H9 (cell line): ENCODE measurements at regions not wholly inside any gene's neighbourhood (a gene's known extent, or its start where the extent isn't known, plus 50 kb on each side); places are given as distances from the start of the nearest gene placed in this dataset.

Source experiments
- DNase-seq: peaks from one replicate; pipeline ENCODE4 v3.0.0-alpha.2; 2017
- H2AFZ ChIP-seq: one replicate; pipeline ENCODE4 v1.6.1; 2013; ENCODE audit warnings: mild to moderate bottlenecking, low read length, control low read depth, moderate library complexity
- H2AK5ac ChIP-seq: 2 replicates; pipeline ENCODE4 v1.6.1; 2013; ENCODE audit warnings: low read length, control low read depth, mixed read lengths; ENCODE audit not compliant: insufficient read length
- H2BK120ac ChIP-seq: one replicate; pipeline ENCODE4 v1.6.1; 2013; ENCODE audit warnings: low read depth, mild to moderate bottlenecking, low read length, control low read depth, inconsistent platforms; ENCODE audit not compliant: poor library complexity, severe bottlenecking
- H2BK12ac ChIP-seq: 2 replicates; pipeline ENCODE4 v1.6.1; 2013; ENCODE audit warnings: low read length, control low read depth, mixed read lengths, low read depth; ENCODE audit not compliant: insufficient read length
- H2BK15ac ChIP-seq: 2 replicates; pipeline ENCODE4 v1.6.1; 2013; ENCODE audit warnings: low read depth, low read length, control low read depth
- H2BK20ac ChIP-seq: one replicate; pipeline ENCODE4 v1.6.1; 2013; ENCODE audit warnings: low read depth, mild to moderate bottlenecking, low read length, control low read depth, inconsistent platforms; ENCODE audit not compliant: poor library complexity, severe bottlenecking
- H2BK5ac ChIP-seq: 2 replicates; pipeline ENCODE4 v1.6.1; 2013; ENCODE audit warnings: low read length, control low read depth, mixed read lengths; ENCODE audit not compliant: insufficient read length
- H3K14ac ChIP-seq: 2 replicates; pipeline ENCODE4 v1.6.1; 2013; ENCODE audit warnings: low read length, control low read depth; ENCODE audit not compliant: insufficient read depth
- H3K18ac ChIP-seq: 2 replicates; pipeline ENCODE4 v1.6.1; 2013; ENCODE audit warnings: low read depth, mild to moderate bottlenecking, mixed read lengths, low read length, control low read depth; ENCODE audit not compliant: insufficient read length
- H3K23ac ChIP-seq: 2 replicates; pipeline ENCODE4 v1.6.1; 2013; ENCODE audit warnings: low read length, control low read depth, mixed read lengths, low read depth; ENCODE audit not compliant: insufficient read length
- H3K23me2 ChIP-seq: 2 replicates; pipeline ENCODE4 v1.6.1; 2013; ENCODE audit warnings: low read depth, mild to moderate bottlenecking, mixed read lengths, low read length, control low read depth; ENCODE audit not compliant: insufficient read length, poor library complexity, severe bottlenecking
- H3K27ac ChIP-seq: 2 replicates; pipeline ENCODE4 v1.5.1; 2013; ENCODE audit warnings: low read length, control low read depth, mixed read lengths, low read depth; ENCODE audit not compliant: insufficient read length
- H3K27me3 ChIP-seq: 2 replicates; pipeline ENCODE4 v1.6.1; 2013; ENCODE audit warnings: low read length, control low read depth, inconsistent platforms; ENCODE audit not compliant: insufficient read depth
- H3K4ac ChIP-seq: 2 replicates; pipeline ENCODE4 v1.6.1; 2013; ENCODE audit warnings: low read depth, mild to moderate bottlenecking, control low read depth, inconsistent platforms, low read length, moderate library complexity
- H3K4me1 ChIP-seq: 2 replicates; pipeline ENCODE4 v1.6.1; 2013; ENCODE audit warnings: low read length, control low read depth, inconsistent platforms; ENCODE audit not compliant: insufficient read depth
- H3K4me2 ChIP-seq: 2 replicates; pipeline ENCODE4 v1.6.1; 2013; ENCODE audit warnings: low read length, control low read depth, mixed read lengths; ENCODE audit not compliant: insufficient read length, insufficient read depth
- H3K56ac ChIP-seq: 2 replicates; pipeline ENCODE4 v1.6.1; 2013; ENCODE audit warnings: low read depth, mild to moderate bottlenecking, mixed read lengths, low read length, control low read depth; ENCODE audit not compliant: insufficient read length
- H3K79me1 ChIP-seq: 2 replicates; pipeline ENCODE4 v1.6.1; 2013; ENCODE audit warnings: low read depth, mild to moderate bottlenecking, moderate library complexity, low read length, control low read depth, inconsistent platforms; ENCODE audit not compliant: insufficient read depth, poor library complexity, severe bottlenecking
- H3K79me2 ChIP-seq: 2 replicates; pipeline ENCODE4 v1.6.1; 2013; ENCODE audit warnings: low read length, control low read depth, inconsistent platforms; ENCODE audit not compliant: insufficient read depth
- H3K9ac ChIP-seq: 2 replicates; pipeline ENCODE4 v1.6.1; 2013; ENCODE audit warnings: low read length, control low read depth, mixed read lengths; ENCODE audit not compliant: insufficient read length; ENCODE audit errors: extremely low read depth
- H3K9me3 ChIP-seq: one replicate; pipeline ENCODE4 v1.6.1; 2013; ENCODE audit warnings: low read depth, low read length, inconsistent platforms; ENCODE audit not compliant: control insufficient read depth
- H3T11ph ChIP-seq: one replicate; pipeline ENCODE4 v1.6.1; 2013; ENCODE audit warnings: mild to moderate bottlenecking, low read length, control low read depth, inconsistent platforms
- H4K20me1 ChIP-seq: one replicate; pipeline ENCODE4 v1.6.1; 2013; ENCODE audit not compliant: control insufficient read depth, insufficient read length, insufficient read depth
- H4K5ac ChIP-seq: 2 replicates; pipeline ENCODE4 v1.6.1; 2013; ENCODE audit warnings: low read depth, mild to moderate bottlenecking, mixed read lengths, low read length, control low read depth; ENCODE audit not compliant: insufficient read length
- H4K8ac ChIP-seq: replicated peaks from 2 replicates; pipeline ENCODE4 v1.6.1; 2013; ENCODE audit warnings: low read length, control low read depth, mixed read lengths, low read depth; ENCODE audit not compliant: insufficient read length
- H4K91ac ChIP-seq: 2 replicates; pipeline ENCODE4 v1.6.1; 2013; ENCODE audit warnings: low read depth, mild to moderate bottlenecking, moderate library complexity, mixed read lengths, low read length, control low read depth; ENCODE audit not compliant: insufficient read length
- H3K27ac Mint-ChIP-seq, 3 experiments: 2 replicates in 2 of 3; 3 replicates in 1 of 3; pipeline ENCODE4 v1.8.0; 2020 to 2021; ENCODE audit warnings: mixed read lengths in 3 of 3, mild to moderate bottlenecking in 1 of 3, moderate library complexity in 1 of 3
- H3K27me3 Mint-ChIP-seq: 2 replicates; pipeline ENCODE4 v1.8.0; 2021; ENCODE audit warnings: low read depth, mild to moderate bottlenecking, moderate library complexity, mixed read lengths
- H3K36me3 Mint-ChIP-seq, 3 experiments: 2 replicates in 2 of 3; 3 replicates in 1 of 3; pipeline ENCODE4 v1.8.0; 2020 to 2021; ENCODE audit warnings: low read depth in 3 of 3, mixed read lengths in 3 of 3; ENCODE audit not compliant: insufficient read depth in 1 of 3
- H3K4me1 Mint-ChIP-seq, 2 experiments: 2 replicates each; pipeline ENCODE4 v1.8.0; 2020; ENCODE audit warnings: mixed read lengths in 2 of 2
- H3K4me3 Mint-ChIP-seq, 2 experiments: 2 replicates in 1 of 2; 3 replicates in 1 of 2; pipeline ENCODE4 v1.8.0; 2020 to 2021; ENCODE audit warnings: mild to moderate bottlenecking in 2 of 2, mixed read lengths in 2 of 2, moderate library complexity in 1 of 2
- H3K9me3 Mint-ChIP-seq, 2 experiments: 2 replicates in 1 of 2; 3 replicates in 1 of 2; pipeline ENCODE4 v1.8.0; 2020; ENCODE audit warnings: mild to moderate bottlenecking in 2 of 2, mixed read lengths in 2 of 2, moderate library complexity in 1 of 2
- WGBS: extraction: QIAGEN DNeasy Blood & Tissue Kit; methylation state at CpG from one replicate; pipeline ENCODE4 v1.1.7; 2013; ENCODE audit warnings: missing lambda C conversion rate, low lambda C conversion rate, mixed read lengths; ENCODE audit not compliant: insufficient read length; ENCODE audit errors: extremely low coverage; 5-methylcytosine and 5-hydroxymethylcytosine counted together
- TF ChIP-seq, protein P1 (sequence below): fragments of 200-600 bp; sonication (generic); conservative IDR thresholded peaks from 3 replicates; pipeline ENCODE4 v1.8.0; 2021; ENCODE audit warnings: antibody characterized with exemption, mild to moderate bottlenecking

GRCh38 chr6:112946051-112946450 lies 598.9 kb downstream of the RFPL4B start:
- no peaks in the 10 kb centered on the region for H4K20me1 ChIP-seq
- no peak overlapping the region for H3T11ph ChIP-seq

More at GRCh38 chr6:112946051-112946450, 598.9 kb downstream of the RFPL4B start:
- Histone ChIP-seq H3K14ac (no peak overlapping the region), H4K91ac (no peak overlapping the region), H2BK15ac (no peak overlapping the region), H3K79me2 (no peaks in the 10 kb centered on the region), H3K4me2 (no peak overlapping the region), H3K79me1 (no peaks in the 10 kb centered on the region), H3K4me1 (no peaks in the 10 kb centered on the region), H3K27ac (no peak overlapping the region), H3K4ac (no peak overlapping the region), H4K8ac (no peak overlapping the region), H3K18ac (no peak overlapping the region), H3K23me2 (no peaks in the 10 kb centered on the region), H2BK5ac (no peak overlapping the region), H3K9me3 (no peaks in the 10 kb centered on the region), H2AFZ (no peak overlapping the region), H2AK5ac (no peak overlapping the region), H3K9ac (no peak overlapping the region), H3K23ac (no peak overlapping the region), H2BK120ac (no peak overlapping the region), H3K56ac (no peak overlapping the region), H2BK20ac (no peak overlapping the region), H4K5ac (no peak overlapping the region), H3K27me3 (no peaks in the 10 kb centered on the region), H2BK12ac (no peak overlapping the region)
- no peak for DNase-seq
- Mint-ChIP-seq H3K9me3 (no peaks in the 10 kb centered on the region), H3K4me3 (no peak overlapping the region), H3K4me1 (peaks cover 0 to 3% of the 10 kb centered on the region in 2 experiments; a peak in 1 of 4 replicates), H3K36me3 (no peaks in the 10 kb centered on the region), H3K27ac (no peak overlapping the region), H3K27me3 (no peaks in the 10 kb centered on the region)
- TF ChIP-seq, protein P1, sequence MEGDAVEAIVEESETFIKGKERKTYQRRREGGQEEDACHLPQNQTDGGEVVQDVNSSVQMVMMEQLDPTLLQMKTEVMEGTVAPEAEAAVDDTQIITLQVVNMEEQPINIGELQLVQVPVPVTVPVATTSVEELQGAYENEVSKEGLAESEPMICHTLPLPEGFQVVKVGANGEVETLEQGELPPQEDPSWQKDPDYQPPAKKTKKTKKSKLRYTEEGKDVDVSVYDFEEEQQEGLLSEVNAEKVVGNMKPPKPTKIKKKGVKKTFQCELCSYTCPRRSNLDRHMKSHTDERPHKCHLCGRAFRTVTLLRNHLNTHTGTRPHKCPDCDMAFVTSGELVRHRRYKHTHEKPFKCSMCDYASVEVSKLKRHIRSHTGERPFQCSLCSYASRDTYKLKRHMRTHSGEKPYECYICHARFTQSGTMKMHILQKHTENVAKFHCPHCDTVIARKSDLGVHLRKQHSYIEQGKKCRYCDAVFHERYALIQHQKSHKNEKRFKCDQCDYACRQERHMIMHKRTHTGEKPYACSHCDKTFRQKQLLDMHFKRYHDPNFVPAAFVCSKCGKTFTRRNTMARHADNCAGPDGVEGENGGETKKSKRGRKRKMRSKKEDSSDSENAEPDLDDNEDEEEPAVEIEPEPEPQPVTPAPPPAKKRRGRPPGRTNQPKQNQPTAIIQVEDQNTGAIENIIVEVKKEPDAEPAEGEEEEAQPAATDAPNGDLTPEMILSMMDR: no peak
- no CpG with 5 or more reads among the region's 3 CpGs for WGBS
